ENCODE measurements at regions not wholly inside any gene's neighbourhood (a gene's known extent, or its start where the extent isn't known, plus 50 kb on each side); places are given as distances from the start of the nearest gene placed in this dataset.

GRCh38 chr5:126369083-126369482, 54.1 kb upstream of the GRAMD2B start:
- H3K4me3 ChIP-seq (ENCODE audit: low read depth, low read length) = no peak overlapping the region
- no peak for DNase-seq (ENCODE audit: low read depth)
- TF ChIP-seq CTCF (IDR thresholded peaks at IDR 0.05; ENCODE audit: low read depth, low read length, missing control alignments) = no peak
- in situ Hi-C loops (cut with HindIII; ENCODE audit: low sequenced_read_pairs) = no loop called here

- in situ Hi-C loops (cut with HindIII; ENCODE audit: low sequenced_read_pairs) = no loop called here
- no peak overlapping the region for H3K4me3 ChIP-seq (ENCODE audit: low read depth, low read length)
- no peak for DNase-seq (ENCODE audit: low read depth)
- TF ChIP-seq CTCF (IDR thresholded peaks at IDR 0.05; ENCODE audit: low read depth, low read length, missing control alignments) = no peak
Measured at GRCh38 chr5:126369995-126370731, 53.0 kb upstream of the GRAMD2B start.

GRCh38 chr5:126370796-126371718, 52.2 kb upstream of the GRAMD2B start:
- in situ Hi-C loops (cut with HindIII; ENCODE audit: low sequenced_read_pairs) = no loop called here

GRCh38 chr5:126373375-126374108, 49.7 kb upstream of the GRAMD2B start:
- DNase-seq (ENCODE audit: low read depth) = no peak

More at GRCh38 chr5:126370796-126371718, 52.2 kb upstream of the GRAMD2B start:
- no peak for TF ChIP-seq CTCF (IDR thresholded peaks at IDR 0.05; ENCODE audit: low read depth, low read length, missing control alignments)
- peak; percentile 20 for DNase-seq (ENCODE audit: low read depth)
- H3K4me3 ChIP-seq (ENCODE audit: low read depth, low read length) = no peak overlapping the region

More at GRCh38 chr5:126373375-126374108, 49.7 kb upstream of the GRAMD2B start:
- no peak overlapping the region for H3K4me3 ChIP-seq (ENCODE audit: low read depth, low read length)
- in situ Hi-C loops (cut with HindIII; ENCODE audit: low sequenced_read_pairs) = no loop called here
- TF ChIP-seq CTCF (IDR thresholded peaks at IDR 0.05; ENCODE audit: low read depth, low read length, missing control alignments) = no peak
